ENCODE measurements at regions not wholly inside any gene's neighbourhood (a gene's known extent, or its start where the extent isn't known, plus 50 kb on each side); places are given as distances from the start of the nearest gene placed in this dataset.

DNA sequence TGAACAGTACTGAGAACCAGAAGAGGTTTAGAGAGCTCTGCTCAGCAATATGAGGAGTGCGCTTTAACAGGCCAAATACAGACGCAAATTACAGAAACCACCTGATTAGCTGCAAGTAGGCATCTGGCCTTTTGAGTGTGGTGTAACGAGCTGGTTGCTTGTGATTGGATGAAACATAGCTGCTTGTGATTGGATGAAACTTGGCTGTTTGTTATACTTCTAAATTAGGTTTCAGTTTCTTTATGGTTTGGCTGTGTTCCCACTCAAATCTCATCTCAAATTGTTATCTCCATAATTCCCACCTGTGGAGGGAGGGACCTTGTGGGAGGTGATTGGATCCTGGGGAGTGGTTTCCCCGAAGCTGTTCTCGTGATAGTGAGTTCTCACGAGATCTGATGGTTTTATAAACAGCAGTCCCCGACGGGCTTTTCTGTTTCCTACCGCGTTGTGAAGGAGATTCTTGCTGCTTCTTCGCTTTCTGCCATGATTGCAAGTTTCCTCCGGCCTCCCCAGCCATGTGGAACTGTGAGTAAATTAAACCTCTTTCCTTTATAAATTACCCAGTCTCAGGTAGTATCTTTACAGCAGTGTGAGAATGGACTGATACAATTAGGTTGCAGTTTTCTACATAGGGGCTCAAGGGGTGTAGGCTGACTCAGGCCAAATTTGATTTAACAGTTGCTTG lies 655.9 kb upstream of the MAN1A1 start:
- Histone ChIP-seq H3K27me3 (replicated peaks; ENCODE audit: insufficient read depth, low read depth, low read length, poor library complexity) (no peaks in the 10 kb centered on the region), H3K4me3 (ENCODE audit: low read depth, low read length, poor library complexity, severe bottlenecking) (no peak overlapping the region), H3K36me3 (ENCODE audit: insufficient read depth, low read length, poor library complexity, severe bottlenecking) (no peaks in the 10 kb centered on the region), H3K4me1 (ENCODE audit: insufficient read depth, low read length, poor library complexity, severe bottlenecking) (no peaks in the 10 kb centered on the region), H3K27ac (ENCODE audit: low read depth, low read length, poor library complexity, severe bottlenecking) (no peak overlapping the region), H3K9me3 (ENCODE audit: low read depth, low read length, poor library complexity, severe bottlenecking) (no peaks in the 10 kb centered on the region)
- intact Hi-C loops (cut with micrococcal nuclease; ENCODE audit: unreplicated experiment) = no loop called here
- CTCF ChIA-PET = no interaction called here
- POLR2A ChIA-PET (ENCODE audit: low non-redundant PET) = no interaction called here
- BruUV-seq (replicated peaks) = no TSS peak
- no peak for DNase-seq (ENCODE audit: low spot score)
- no peak for TF ChIP-seq CTCF (conservative IDR thresholded peaks at IDR 0.05; ENCODE audit: low read depth, low read length)
- TF ChIP-seq EZH2 (IDR thresholded peaks at IDR 0.05; ENCODE audit: borderline replicate concordance, low read depth, low read length, poor library complexity, severe bottlenecking) = no peak

- no peaks in the 10 kb centered on the region for H3K4me1 ChIP-seq (ENCODE audit: insufficient read depth, low read length, poor library complexity, severe bottlenecking)
- no peak overlapping the region for H3K4me3 ChIP-seq (ENCODE audit: low read depth, low read length, poor library complexity, severe bottlenecking)
- ChIA-PET POLR2A (ENCODE audit: low non-redundant PET) (no interaction called here), CTCF (no interaction called here)
- H3K27me3 ChIP-seq (replicated peaks; ENCODE audit: insufficient read depth, low read depth, low read length, poor library complexity) = no peaks in the 10 kb centered on the region
- H3K9me3 ChIP-seq (ENCODE audit: low read depth, low read length, poor library complexity, severe bottlenecking) = no peaks in the 10 kb centered on the region
- BruUV-seq (replicated peaks) = no TSS peak
- TF ChIP-seq EZH2 (IDR thresholded peaks at IDR 0.05; ENCODE audit: borderline replicate concordance, low read depth, low read length, poor library complexity, severe bottlenecking) (no peak), CTCF (conservative IDR thresholded peaks at IDR 0.05; ENCODE audit: low read depth, low read length) (no peak)
- no peak for DNase-seq (ENCODE audit: low spot score)
- intact Hi-C loops (cut with micrococcal nuclease; ENCODE audit: unreplicated experiment) = no loop called here
- no peak overlapping the region for H3K27ac ChIP-seq (ENCODE audit: low read depth, low read length, poor library complexity, severe bottlenecking)
- no peaks in the 10 kb centered on the region for H3K36me3 ChIP-seq (ENCODE audit: insufficient read depth, low read length, poor library complexity, severe bottlenecking)
These were observed 637.5 kb upstream of the MAN1A1 start for GRCh38 chr6:119986934-119987549.

GRCh38 chr6:119985952-119986736 lies 636.6 kb upstream of the MAN1A1 start:
- CTCF ChIA-PET = no interaction called here
- H3K27ac ChIP-seq (ENCODE audit: low read depth, low read length, poor library complexity, severe bottlenecking) = no peak overlapping the region
- no peaks in the 10 kb centered on the region for H3K27me3 ChIP-seq (replicated peaks; ENCODE audit: insufficient read depth, low read depth, low read length, poor library complexity)
- H3K4me3 ChIP-seq (ENCODE audit: low read depth, low read length, poor library complexity, severe bottlenecking) = no peak overlapping the region
- BruUV-seq (replicated peaks) = no TSS peak
- TF ChIP-seq EZH2 (IDR thresholded peaks at IDR 0.05; ENCODE audit: borderline replicate concordance, low read depth, low read length, poor library complexity, severe bottlenecking) (no peak), CTCF (conservative IDR thresholded peaks at IDR 0.05; ENCODE audit: low read depth, low read length) (no peak)
- no peaks in the 10 kb centered on the region for H3K36me3 ChIP-seq (ENCODE audit: insufficient read depth, low read length, poor library complexity, severe bottlenecking)
- intact Hi-C loops (cut with micrococcal nuclease; ENCODE audit: unreplicated experiment) = no loop called here
- POLR2A ChIA-PET (ENCODE audit: low non-redundant PET) = no interaction called here
- no peak for DNase-seq (ENCODE audit: low spot score)
- H3K9me3 ChIP-seq (ENCODE audit: low read depth, low read length, poor library complexity, severe bottlenecking) = no peaks in the 10 kb centered on the region
- H3K4me1 ChIP-seq (ENCODE audit: insufficient read depth, low read length, poor library complexity, severe bottlenecking) = no peaks in the 10 kb centered on the region
